ENCODE measurements at regions not wholly inside any gene's neighbourhood (a gene's known extent, or its start where the extent isn't known, plus 50 kb on each side); places are given as distances from the start of the nearest gene placed in this dataset.
A peak's percentile ranks its signal among the peaks of the same experiment; 100 is the strongest.

- no peaks in the 10 kb centered on the region for H3K27me3 ChIP-seq
Measured at GRCh38 chr12:75666126-75666938, 154.9 kb upstream of the KRR1 start.

GRCh38 chr12:75665216-75665615 lies 153.8 kb upstream of the KRR1 start:
- no peak for TF ChIP-seq CTCF (IDR thresholded peaks at IDR 0.05)
- Histone ChIP-seq H3K9ac (ENCODE audit: low read depth in 2 of 2, low read length in 2 of 2) (no peak overlapping the region), H3K9me3 (no peaks in the 10 kb centered on the region), H3K4me3 (no peak overlapping the region), H3K4me1 (peaks cover 4% of the 10 kb centered on the region), H3K27ac (no peak overlapping the region), H3K36me3 (no peaks in the 10 kb centered on the region), H3K27me3 (no peaks in the 10 kb centered on the region)
- intact Hi-C loops (cut with DNase I) = no loop called here
- no peak for DNase-seq

More at GRCh38 chr12:75666126-75666938, 154.9 kb upstream of the KRR1 start:
- H3K27ac ChIP-seq = peak overlapping the region; percentile 8
- H3K4me3 ChIP-seq = no peak overlapping the region
- peak; percentile 21 for DNase-seq
- H3K36me3 ChIP-seq = no peaks in the 10 kb centered on the region
- no peak for TF ChIP-seq CTCF (IDR thresholded peaks at IDR 0.05)
- H3K4me1 ChIP-seq = peaks cover 4% of the 10 kb centered on the region
- no peaks in the 10 kb centered on the region for H3K9me3 ChIP-seq
- H3K9ac ChIP-seq (ENCODE audit: low read depth in 2 of 2, low read length in 2 of 2) = peak overlapping the region in 1 of 2 donors; percentile 40
- intact Hi-C loops (cut with DNase I) = no loop called here

GRCh38 chr12:75662511-75663159 lies 151.2 kb upstream of the KRR1 start:
- Histone ChIP-seq H3K36me3 (no peaks in the 10 kb centered on the region), H3K9ac (ENCODE audit: low read depth in 2 of 2, low read length in 2 of 2) (no peak overlapping the region), H3K4me1 (peaks cover 4% of the 10 kb centered on the region), H3K27me3 (no peaks in the 10 kb centered on the region), H3K9me3 (no peaks in the 10 kb centered on the region), H3K4me3 (no peak overlapping the region), H3K27ac (no peak overlapping the region)
- intact Hi-C loops (cut with DNase I) = no loop called here
- no peak for TF ChIP-seq CTCF (IDR thresholded peaks at IDR 0.05)
- no peak for DNase-seq

GRCh38 chr12:75661908-75662307 lies 150.5 kb upstream of the KRR1 start:
- intact Hi-C loops (cut with DNase I) = no loop called here
- TF ChIP-seq CTCF (IDR thresholded peaks at IDR 0.05) = no peak
- H3K27me3 ChIP-seq = no peaks in the 10 kb centered on the region
- no peak overlapping the region for H3K27ac ChIP-seq
- H3K4me3 ChIP-seq = no peak overlapping the region
- no peaks in the 10 kb centered on the region for H3K36me3 ChIP-seq
- H3K9ac ChIP-seq (ENCODE audit: low read depth in 2 of 2, low read length in 2 of 2) = no peak overlapping the region
- no peaks in the 10 kb centered on the region for H3K9me3 ChIP-seq
- peaks cover 3% of the 10 kb centered on the region for H3K4me1 ChIP-seq
- no peak for DNase-seq

GRCh38 chr12:75660805-75661404 lies 149.5 kb upstream of the KRR1 start:
- Histone ChIP-seq H3K36me3 (no peaks in the 10 kb centered on the region), H3K4me3 (no peak overlapping the region), H3K27me3 (no peaks in the 10 kb centered on the region), H3K4me1 (no peaks in the 10 kb centered on the region), H3K9me3 (no peaks in the 10 kb centered on the region), H3K9ac (ENCODE audit: low read depth in 2 of 2, low read length in 2 of 2) (no peak overlapping the region), H3K27ac (no peak overlapping the region)
- no peak for TF ChIP-seq CTCF (IDR thresholded peaks at IDR 0.05)
- intact Hi-C loops (cut with DNase I) = no loop called here
- no peak for DNase-seq

Data from colonic mucosa (tissue), 4 donors.